Psoas muscle (tissue), 7 donors: ENCODE measurements at regions not wholly inside any gene's neighbourhood (a gene's known extent, or its start where the extent isn't known, plus 50 kb on each side); places are given as distances from the start of the nearest gene placed in this dataset.

Experiments used
- ATAC-seq, 4 donors: fragments of 200-7000 bp; cut with Tn5 transposase; one replicate each; pipeline ENCODE4 v1.9.1; 2020; ENCODE audit warnings: moderate library complexity in 3 of 4, mild to moderate bottlenecking in 2 of 4
- DNase-seq, 2 donors: peaks; one replicate each; pipeline ENCODE4 v3.0.0-alpha.2; 2020
- H3K27ac ChIP-seq: fragments of 200-600 bp; one replicate; pipeline ENCODE4 v1.8.0; 2022
- H3K27me3 ChIP-seq, 3 donors: fragments of 200-600 bp in 1 of 3; one replicate each; pipeline versions ENCODE4 v1.6.1 to v1.8.0; 2013 to 2022; ENCODE audit warnings: low read length in 2 of 3, mild to moderate bottlenecking in 2 of 3, moderate library complexity in 1 of 3; ENCODE audit not compliant: insufficient read depth in 3 of 3
- H3K36me3 ChIP-seq, 2 donors: fragments of 200-600 bp in 1 of 2; one replicate each; pipeline versions ENCODE4 v1.6.1 to v1.8.0; 2013 to 2022; ENCODE audit warnings: low read depth in 1 of 2, mild to moderate bottlenecking in 1 of 2, moderate library complexity in 1 of 2; ENCODE audit not compliant: insufficient read depth in 1 of 2
- H3K4me1 ChIP-seq: fragments of 200-600 bp; one replicate; pipeline ENCODE4 v1.8.0; 2022
- H3K4me3 ChIP-seq: fragments of 200-600 bp; one replicate; pipeline ENCODE4 v1.8.0; 2022; ENCODE audit warnings: mild to moderate bottlenecking
- H3K9me3 ChIP-seq: fragments of 200-600 bp; one replicate; pipeline ENCODE4 v1.8.0; 2022
- WGBS, 3 donors: extraction: QIAGEN DNeasy Blood & Tissue Kit; methylation state at CpG; one replicate each; pipeline versions ENCODE4 v1.1.6 to v1.1.7; 2013; 5-methylcytosine and 5-hydroxymethylcytosine counted together
- intact Hi-C, 2 donors: fragments of 100-400 bp; cut with DNase I; formaldehyde crosslinking; loops; one replicate each; pipeline versions ENCODE4 v1.11.0 to v1.14.2; 2022
- TF ChIP-seq, protein P1 (sequence below): fragments of 200-600 bp; IDR thresholded peaks from one replicate; pipeline ENCODE4 v1.8.0; 2022; ENCODE audit warnings: antibody characterized with exemption
- donor health status: healthy with polysubstance abuse.
- donor health status: DM: no; HTN: no; CAD: no; lungs with moderate emphysema.
- donor health status: Bipolar disorder and iron deficiency.
- donor health status: healthy.
- donor health status: DM: yes; HTN: yes; CAD: no.
- donor health status: DM: no; HTN: no; CAD: no.
- donor health status: DM: yes; HTN: yes; CAD: no.

- H3K27me3 ChIP-seq = no peaks in the 10 kb centered on the region
- intact Hi-C loops = loop anchor here (5.0 to 10.0 kb wide), 3 partner anchors 155 to 518 kb away; no protein-coding TSS in a partner anchor
- H3K4me1 ChIP-seq = peaks cover 31% of the 10 kb centered on the region
- no peak overlapping the region for H3K27ac ChIP-seq
- H3K36me3 ChIP-seq = no peaks in the 10 kb centered on the region
- TF ChIP-seq, protein P1, sequence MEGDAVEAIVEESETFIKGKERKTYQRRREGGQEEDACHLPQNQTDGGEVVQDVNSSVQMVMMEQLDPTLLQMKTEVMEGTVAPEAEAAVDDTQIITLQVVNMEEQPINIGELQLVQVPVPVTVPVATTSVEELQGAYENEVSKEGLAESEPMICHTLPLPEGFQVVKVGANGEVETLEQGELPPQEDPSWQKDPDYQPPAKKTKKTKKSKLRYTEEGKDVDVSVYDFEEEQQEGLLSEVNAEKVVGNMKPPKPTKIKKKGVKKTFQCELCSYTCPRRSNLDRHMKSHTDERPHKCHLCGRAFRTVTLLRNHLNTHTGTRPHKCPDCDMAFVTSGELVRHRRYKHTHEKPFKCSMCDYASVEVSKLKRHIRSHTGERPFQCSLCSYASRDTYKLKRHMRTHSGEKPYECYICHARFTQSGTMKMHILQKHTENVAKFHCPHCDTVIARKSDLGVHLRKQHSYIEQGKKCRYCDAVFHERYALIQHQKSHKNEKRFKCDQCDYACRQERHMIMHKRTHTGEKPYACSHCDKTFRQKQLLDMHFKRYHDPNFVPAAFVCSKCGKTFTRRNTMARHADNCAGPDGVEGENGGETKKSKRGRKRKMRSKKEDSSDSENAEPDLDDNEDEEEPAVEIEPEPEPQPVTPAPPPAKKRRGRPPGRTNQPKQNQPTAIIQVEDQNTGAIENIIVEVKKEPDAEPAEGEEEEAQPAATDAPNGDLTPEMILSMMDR = no peak
- WGBS, 3 donors = 80 to 87% (median 86%) methylated on average over 12 of the region's 12 CpGs
- ATAC-seq (peak; percentile 24 to 58 (median 54)), DNase-seq (peak in 1 of 2 donors; percentile 59)
- no peak overlapping the region for H3K4me3 ChIP-seq
- H3K9me3 ChIP-seq = no peaks in the 10 kb centered on the region
Observed at GRCh38 chr2:42969231-42970150, 177.1 kb upstream of the HAAO start.

GRCh38 chr2:42967959-42968674 is 175.7 kb upstream of the HAAO start:
- H3K9me3 ChIP-seq = no peaks in the 10 kb centered on the region
- no peak overlapping the region for H3K4me3 ChIP-seq
- no peaks in the 10 kb centered on the region for H3K27me3 ChIP-seq
- TF ChIP-seq, protein P1 = no peak
- H3K4me1 ChIP-seq = peaks cover 40% of the 10 kb centered on the region
- ATAC-seq (peak; percentile 52 to 70 (median 60)), DNase-seq (peak; percentile 85 to 89)
- intact Hi-C loops = no loop called here
- H3K27ac ChIP-seq = peak overlapping the region; percentile 73
- 53 to 61% (median 58%) methylated on average over 14 to 15 of the region's 15 CpGs for WGBS, 3 donors
- no peaks in the 10 kb centered on the region for H3K36me3 ChIP-seq

GRCh38 chr2:42965910-42966309 is 173.5 kb upstream of the HAAO start:
- H3K4me3 ChIP-seq = no peak overlapping the region
- TF ChIP-seq, protein P1 = no peak
- 89 to 94% (median 91%) methylated on average over 5 of the region's 5 CpGs for WGBS, 3 donors
- H3K36me3 ChIP-seq = no peaks in the 10 kb centered on the region
- H3K27ac ChIP-seq = no peak overlapping the region
- no peaks in the 10 kb centered on the region for H3K27me3 ChIP-seq
- DNase-seq = no peak
- H3K4me1 ChIP-seq = peaks cover 47% of the 10 kb centered on the region
- intact Hi-C loops = no loop called here
- no peak for ATAC-seq
- H3K9me3 ChIP-seq = no peaks in the 10 kb centered on the region

- intact Hi-C loops = no loop called here
- 87 to 91% (median 88%) methylated on average over 4 of the region's 4 CpGs for WGBS, 3 donors
- H3K4me3 ChIP-seq = no peak overlapping the region
- H3K27me3 ChIP-seq = no peaks in the 10 kb centered on the region
- TF ChIP-seq, protein P1 = no peak
- no peak for DNase-seq
- H3K36me3 ChIP-seq = no peaks in the 10 kb centered on the region
- H3K9me3 ChIP-seq = no peaks in the 10 kb centered on the region
- peak overlapping the region; percentile 80 for H3K27ac ChIP-seq
- peaks cover 49% of the 10 kb centered on the region for H3K4me1 ChIP-seq
- no peak for ATAC-seq
Observed at GRCh38 chr2:42965196-42965595, 172.8 kb upstream of the HAAO start.
